ENCODE measurements at regions not wholly inside any gene's neighbourhood (a gene's known extent, or its start where the extent isn't known, plus 50 kb on each side); places are given as distances from the start of the nearest gene placed in this dataset.
"Not testable (repeated sequence)": the region's sequence is repeated elsewhere in the genome, so short reads cannot be mapped to it uniquely, and the experiment has no call there.

DNA sequence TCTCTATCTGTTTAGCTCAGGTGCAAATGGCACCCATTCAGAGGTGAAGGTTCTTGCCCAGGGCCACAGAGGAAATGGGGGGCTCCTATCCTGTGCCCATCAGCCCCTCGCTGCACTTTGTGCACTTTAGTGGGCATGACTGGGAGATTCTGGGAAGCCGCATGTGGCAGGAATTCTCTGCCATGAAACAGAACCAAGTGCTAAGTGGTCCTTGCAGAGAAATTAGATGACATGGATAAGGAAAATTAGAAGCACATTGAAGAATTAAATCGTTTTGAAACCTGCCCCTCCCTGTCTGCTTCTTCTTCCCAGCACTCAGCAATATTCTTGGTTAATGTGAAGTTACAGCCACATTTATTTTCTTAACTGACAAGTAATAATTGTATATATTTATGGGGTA lies 185.2 kb upstream of the RTL1 start:
- no peak for DNase-seq (ENCODE audit: low read depth)
- H3K4me3 ChIP-seq (ENCODE audit: low read length): no peak overlapping the region
- TF ChIP-seq, protein P1, sequence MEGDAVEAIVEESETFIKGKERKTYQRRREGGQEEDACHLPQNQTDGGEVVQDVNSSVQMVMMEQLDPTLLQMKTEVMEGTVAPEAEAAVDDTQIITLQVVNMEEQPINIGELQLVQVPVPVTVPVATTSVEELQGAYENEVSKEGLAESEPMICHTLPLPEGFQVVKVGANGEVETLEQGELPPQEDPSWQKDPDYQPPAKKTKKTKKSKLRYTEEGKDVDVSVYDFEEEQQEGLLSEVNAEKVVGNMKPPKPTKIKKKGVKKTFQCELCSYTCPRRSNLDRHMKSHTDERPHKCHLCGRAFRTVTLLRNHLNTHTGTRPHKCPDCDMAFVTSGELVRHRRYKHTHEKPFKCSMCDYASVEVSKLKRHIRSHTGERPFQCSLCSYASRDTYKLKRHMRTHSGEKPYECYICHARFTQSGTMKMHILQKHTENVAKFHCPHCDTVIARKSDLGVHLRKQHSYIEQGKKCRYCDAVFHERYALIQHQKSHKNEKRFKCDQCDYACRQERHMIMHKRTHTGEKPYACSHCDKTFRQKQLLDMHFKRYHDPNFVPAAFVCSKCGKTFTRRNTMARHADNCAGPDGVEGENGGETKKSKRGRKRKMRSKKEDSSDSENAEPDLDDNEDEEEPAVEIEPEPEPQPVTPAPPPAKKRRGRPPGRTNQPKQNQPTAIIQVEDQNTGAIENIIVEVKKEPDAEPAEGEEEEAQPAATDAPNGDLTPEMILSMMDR (IDR thresholded peaks at IDR 0.05; ENCODE audit: insufficient read depth, low read depth, low read length, missing control alignments): no peak

DNA sequence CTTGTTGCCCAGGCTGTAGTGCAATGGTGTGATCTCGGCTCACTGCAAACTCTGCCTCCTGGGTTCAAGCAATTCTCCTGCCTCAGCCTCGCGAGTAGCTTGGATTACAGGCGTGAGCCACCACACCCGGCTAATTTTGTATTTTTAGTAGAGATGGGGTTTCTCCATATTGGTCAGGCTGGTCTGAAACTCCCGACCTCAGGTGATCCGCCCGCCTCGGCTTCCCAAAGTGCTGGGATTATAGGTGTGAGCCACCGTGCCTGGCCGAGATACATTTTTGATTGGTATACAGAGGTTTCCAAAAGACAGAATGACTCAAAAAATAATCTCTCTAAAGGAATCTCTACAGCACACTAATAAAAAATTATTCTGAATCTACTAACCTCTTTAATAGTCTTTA lies 187.0 kb upstream of the RTL1 start:
- not testable (repeated sequence) for DNase-seq (ENCODE audit: low read depth); H3K4me3 ChIP-seq (ENCODE audit: low read length)

DNA sequence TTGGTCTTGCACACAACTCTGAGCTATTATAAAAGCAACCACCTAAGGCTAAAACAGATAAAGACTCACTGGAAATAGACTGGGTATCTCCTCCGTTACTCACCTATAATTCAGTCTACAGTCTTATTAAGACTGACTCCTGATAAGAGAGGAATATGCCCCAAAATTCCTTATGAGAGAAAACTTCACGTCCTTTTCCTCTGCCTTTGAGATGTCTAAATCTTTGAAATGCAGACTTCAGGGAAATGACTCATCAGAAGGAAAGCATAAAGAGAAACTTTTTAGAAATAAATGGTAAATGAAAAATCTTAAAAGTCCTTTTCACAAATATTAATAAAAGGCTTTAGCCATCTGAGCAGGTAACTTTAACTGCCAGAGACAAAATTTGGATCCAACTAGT lies 187.5 kb upstream of the RTL1 start:
- no peak overlapping the region for H3K4me3 ChIP-seq (ENCODE audit: low read length)
- no peak for DNase-seq (ENCODE audit: low read depth)
- TF ChIP-seq, protein P1 (IDR thresholded peaks at IDR 0.05; ENCODE audit: insufficient read depth, low read depth, low read length, missing control alignments): no peak

DNA sequence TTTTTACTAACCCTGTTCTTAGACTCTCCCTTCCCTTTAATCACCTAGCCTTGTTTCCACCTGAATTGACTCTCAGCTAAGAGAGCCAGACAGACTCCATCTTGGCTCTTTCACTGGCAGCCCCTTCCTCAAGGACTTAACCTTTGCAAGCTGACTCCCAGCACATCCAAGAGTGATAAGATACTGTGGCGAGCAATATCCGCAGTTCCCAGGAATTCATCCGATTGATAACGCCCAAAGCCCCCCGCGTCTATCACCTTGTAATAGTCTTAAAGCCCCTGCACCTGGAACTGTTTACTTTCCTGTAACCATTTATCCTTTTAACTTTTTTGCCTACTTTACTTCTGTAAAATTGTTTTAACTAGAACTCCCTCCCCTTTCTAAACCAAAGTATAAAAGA lies 191.4 kb upstream of the RTL1 start:
- not testable (repeated sequence) for H3K4me3 ChIP-seq (ENCODE audit: low read length); DNase-seq (ENCODE audit: low read depth)

DNA sequence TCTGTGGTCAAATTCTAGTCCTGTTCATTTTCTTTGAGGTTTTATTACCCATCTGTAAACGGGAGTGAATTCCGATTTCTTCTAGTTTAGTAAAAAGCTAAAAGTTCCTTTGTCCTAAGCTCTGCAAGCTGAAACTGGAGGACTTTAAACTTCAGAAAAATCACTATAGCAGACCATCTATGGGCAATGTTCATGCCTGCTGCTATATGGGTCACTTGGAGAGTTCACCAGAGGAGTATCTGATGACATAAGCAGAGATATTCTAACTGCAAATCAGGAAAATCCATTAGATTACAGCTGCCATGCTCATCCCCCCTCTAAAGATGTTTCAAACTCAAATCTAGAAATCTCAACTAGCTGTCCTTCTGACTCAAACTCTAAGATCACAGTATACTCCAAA lies 193.0 kb upstream of the RTL1 start:
- H3K4me3 ChIP-seq (ENCODE audit: low read length): no peak overlapping the region
- no peak for DNase-seq (ENCODE audit: low read depth)
- TF ChIP-seq, protein P1 (IDR thresholded peaks at IDR 0.05; ENCODE audit: insufficient read depth, low read depth, low read length, missing control alignments): no peak

DNA sequence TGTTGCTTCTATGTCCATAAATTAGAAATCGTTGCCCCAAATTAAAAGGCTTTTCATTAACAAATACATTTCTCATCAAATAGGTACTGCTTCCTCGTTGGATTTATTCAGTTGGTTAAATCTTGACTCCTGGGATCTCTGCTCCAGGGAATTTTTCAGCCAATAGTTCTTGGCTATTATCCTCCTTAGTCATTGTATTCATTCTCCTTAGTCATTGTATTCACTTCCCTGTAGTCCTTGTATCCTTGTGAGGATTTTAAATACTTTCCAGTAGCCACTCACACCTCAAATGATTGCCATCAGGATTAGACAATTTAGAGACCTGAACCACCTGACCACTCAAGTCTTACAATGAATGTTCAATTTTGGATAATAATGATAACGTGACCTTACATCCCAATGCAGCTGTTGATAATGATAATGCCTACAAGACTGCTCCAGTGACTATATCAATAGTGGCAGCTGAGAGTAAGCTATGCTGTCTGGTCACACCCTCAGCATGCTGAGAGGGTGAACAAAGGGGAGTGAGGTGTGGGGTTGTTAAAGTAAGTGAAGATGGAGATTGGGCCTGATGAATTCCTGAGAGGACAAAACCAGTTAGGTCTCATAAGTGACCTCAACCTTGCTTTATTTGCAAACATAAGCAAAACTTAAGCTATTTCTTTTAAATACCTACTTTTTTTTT lies 193.7 kb upstream of the RTL1 start:
- DNase-seq (ENCODE audit: low read depth): peak; percentile 3
- no peak overlapping the region for H3K4me3 ChIP-seq (ENCODE audit: low read length)
- TF ChIP-seq, protein P1 (IDR thresholded peaks at IDR 0.05; ENCODE audit: insufficient read depth, low read depth, low read length, missing control alignments): no peak

DNA sequence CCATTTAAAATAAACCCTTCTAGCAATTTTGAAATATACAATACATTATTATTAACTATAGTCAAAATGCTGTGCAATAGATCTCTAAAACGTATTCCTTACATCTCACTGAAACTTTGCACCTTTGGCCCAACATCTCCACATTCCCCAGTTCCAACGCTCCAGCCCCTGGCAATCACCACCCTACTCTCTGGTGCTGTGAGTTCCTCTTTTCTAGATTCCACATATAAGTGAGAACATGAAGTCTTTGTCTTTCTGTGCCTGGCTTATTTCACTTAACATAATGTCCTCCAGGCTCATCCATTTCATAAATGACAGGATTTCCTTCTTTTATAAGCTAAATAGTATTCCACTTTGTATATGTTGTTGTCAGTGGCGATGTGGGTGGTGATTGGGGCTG lies 194.7 kb upstream of the RTL1 start:
- no peak overlapping the region for H3K4me3 ChIP-seq (ENCODE audit: low read length)
- TF ChIP-seq, protein P1 (IDR thresholded peaks at IDR 0.05; ENCODE audit: insufficient read depth, low read depth, low read length, missing control alignments): no peak
- no peak for DNase-seq (ENCODE audit: low read depth)

DNA sequence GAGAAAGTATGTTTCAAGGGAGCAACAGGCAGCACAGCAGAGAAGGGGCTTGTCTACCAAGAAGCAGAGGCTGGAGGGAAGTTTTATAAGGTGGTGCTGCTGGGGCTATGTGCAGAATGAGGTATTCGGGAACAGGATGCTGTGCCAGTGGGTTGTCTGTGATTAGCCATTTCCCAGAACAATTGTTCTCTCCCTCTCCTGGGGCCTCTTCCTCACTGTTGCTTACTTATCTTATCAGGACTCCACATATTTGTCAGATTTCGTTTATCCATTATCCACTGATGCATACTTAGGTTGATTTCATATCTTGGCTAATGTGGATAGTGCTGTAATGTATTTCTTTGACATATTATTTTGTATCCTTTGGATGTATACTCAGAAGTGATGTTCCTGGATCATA lies 195.1 kb upstream of the RTL1 start:
- H3K4me3 ChIP-seq (ENCODE audit: low read length): no peak overlapping the region
- TF ChIP-seq, protein P1 (IDR thresholded peaks at IDR 0.05; ENCODE audit: insufficient read depth, low read depth, low read length, missing control alignments): no peak
- DNase-seq (ENCODE audit: low read depth): no peak

Measured in epithelial cell of esophagus (primary cell).